Stimulated activated CD8-positive, alpha-beta memory T cell treated with anti-CD3 and anti-CD28 coated beads, Interleukin-15, amount 100 ng/mL, for 1 hour (primary cell): ENCODE measurements at regions not wholly inside any gene's neighbourhood (a gene's known extent, or its start where the extent isn't known, plus 50 kb on each side); places are given as distances from the start of the nearest gene placed in this dataset.
"Not testable (repeated sequence)": the region's sequence is repeated elsewhere in the genome, so short reads cannot be mapped to it uniquely, and the experiment has no call there.

Source experiments
- DNase-seq: peaks from one replicate; pipeline ENCODE4 v3.0.0-alpha.2; 2020; ENCODE audit warnings: low read depth

- no peak for DNase-seq
These were observed 132.6 kb upstream of the LIPC start for GRCh38 chr15:58298879-58299850.

DNA sequence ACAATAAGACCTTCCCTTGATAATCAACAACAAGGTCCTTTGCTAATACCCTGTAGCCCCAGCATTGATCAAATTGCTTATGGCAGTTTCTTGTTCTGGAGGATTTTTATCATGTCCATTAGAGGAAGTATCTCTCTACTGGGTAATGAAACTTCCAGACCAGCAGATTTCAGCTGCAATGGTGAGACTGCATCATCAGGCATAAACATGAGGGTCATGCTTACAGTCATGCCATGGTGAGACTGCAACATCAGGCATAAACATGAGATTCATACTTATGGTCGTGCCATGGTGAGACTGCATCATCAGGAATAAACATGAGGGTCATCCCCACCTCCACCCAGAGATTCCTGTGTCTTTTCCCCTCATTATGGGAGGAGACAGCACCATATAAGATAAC, 129.0 kb upstream of the LIPC start:
- no peak for DNase-seq

DNA sequence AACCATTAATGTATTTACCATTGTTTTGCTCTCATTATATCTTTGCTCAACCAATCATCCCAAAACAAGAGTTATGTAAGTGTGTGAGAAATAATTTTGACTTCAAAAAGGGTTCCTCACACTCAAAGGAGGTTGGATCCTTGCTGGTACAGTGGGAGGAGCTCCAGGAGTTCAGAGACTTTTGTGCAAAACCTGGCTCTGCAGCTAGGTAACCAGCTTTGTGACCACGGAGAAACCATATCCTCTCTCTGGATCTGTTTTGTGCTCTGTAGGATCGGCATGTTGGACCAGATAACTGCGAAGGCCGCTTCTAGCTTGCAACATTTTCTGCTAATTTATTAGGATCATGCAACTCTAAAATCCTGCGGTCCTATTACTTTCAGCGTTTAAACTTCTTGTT, 128.6 kb upstream of the LIPC start:
- DNase-seq: no peak

GRCh38 chr15:58306591-58307312, 125.0 kb upstream of the LIPC start:
- no peak for DNase-seq

DNA sequence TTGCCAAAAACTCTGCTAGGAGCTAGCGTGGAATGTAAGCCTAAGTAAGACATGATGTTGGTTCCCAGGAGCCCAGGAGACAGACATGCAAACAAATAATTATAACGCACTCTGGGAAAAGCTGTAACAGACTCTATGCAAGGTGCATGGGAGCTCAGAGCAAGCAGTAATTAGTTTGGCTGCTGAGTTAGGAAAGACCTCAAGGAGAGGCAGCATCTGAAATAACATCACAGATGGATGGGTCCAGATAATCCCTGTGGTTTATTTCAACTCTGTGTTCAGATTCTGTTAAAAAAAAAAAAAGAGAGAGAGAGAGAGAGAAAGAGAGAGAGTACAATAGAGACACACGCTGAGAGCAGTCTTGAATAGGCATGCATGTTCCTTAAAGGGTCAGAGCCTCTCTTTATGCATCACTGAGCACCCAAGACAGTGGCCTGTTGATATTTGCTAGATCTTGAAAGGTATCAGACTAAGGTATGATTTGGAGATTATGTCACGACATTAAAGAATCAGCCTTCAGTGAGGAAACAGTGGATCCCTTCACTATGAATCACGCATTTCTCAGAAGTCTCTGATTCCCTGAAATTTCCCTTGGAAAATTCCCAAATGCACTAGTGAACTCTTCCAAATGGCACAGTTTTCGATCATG, 124.4 kb upstream of the LIPC start:
- no peak for DNase-seq

DNA sequence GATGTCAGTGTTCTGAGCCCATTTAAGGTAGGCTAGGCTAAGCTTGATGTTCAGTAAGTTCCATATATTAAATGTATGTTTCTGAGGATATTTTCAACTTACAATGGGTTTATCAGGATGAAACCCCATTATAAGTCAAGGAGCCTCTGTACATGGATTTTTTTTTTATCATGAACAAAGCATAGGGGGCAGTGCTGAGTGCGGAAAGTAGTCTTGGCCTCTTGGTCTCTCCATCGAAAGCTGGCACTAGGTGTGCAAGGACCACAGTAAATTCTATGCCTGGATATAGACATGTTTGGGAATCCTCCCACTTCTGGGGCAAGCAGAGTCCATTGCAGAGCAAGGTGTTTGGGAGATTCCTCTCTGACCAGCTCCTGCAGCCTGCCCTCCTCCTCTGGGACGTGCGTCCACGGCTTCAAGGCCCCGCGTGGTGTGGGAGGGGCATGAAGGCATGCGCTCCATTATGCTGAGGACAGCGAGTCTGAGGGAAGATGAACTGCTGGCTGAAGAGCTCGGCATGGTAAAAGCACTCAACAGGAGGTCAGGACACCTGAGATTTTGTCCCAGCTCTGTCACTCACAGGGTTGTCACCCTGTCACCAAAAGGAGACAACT, 122.9 kb upstream of the LIPC start:
- no peak for DNase-seq

DNA sequence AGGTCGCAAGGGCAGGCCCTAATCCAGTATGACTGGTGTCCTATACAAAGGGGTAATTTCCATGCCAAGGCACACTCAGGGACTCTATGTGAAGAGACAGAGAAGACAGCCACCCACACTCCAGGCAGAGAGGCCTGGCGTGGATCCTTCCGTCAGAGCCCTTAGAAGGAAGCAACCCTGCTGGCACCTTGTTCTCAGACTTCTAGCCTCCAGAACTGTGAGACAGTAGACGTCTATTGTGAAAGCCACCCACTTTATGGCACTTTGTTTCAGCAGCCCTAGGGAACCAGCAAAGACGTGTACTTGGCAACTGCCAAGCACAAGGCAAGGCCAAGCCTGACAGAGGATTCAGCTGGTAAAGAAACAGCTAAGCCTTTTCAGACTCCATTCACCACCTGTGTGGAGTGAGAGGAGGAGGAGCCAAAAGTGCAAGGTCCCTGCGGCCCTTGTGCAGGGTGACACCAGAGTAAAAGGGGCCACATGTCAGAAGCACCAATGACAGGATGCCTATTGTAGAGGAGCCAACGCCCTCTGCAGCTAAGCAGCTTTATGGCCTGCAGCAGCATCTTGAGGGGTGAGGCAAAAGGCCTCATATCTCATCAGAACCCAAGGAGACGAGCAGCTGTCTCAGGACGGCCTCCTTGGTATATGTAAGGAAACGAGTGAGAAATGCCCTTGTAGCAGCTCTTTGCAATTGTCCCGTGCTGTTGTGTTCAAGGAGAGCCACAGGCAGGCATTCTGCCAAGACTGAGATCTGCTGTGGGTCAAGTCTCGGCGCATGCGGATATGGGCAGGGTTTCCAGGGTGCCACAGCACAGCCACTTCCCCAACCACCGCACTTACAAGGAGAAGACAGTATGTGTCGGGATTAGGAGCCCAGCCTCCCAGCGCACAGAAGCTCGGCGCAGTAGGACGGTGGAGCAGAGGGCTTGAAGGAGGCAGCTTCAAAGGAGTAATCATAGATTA, 121.5 kb upstream of the LIPC start:
- no peak for DNase-seq

GRCh38 chr15:58311556-58311955, 120.2 kb upstream of the LIPC start:
- no peak for DNase-seq

- no peak for DNase-seq
These were observed 119.8 kb upstream of the LIPC start for GRCh38 chr15:58312031-58312430.

- no peak for DNase-seq
These were observed 118.5 kb upstream of the LIPC start for GRCh38 chr15:58313304-58313703.

- DNase-seq: no peak
These were observed 117.8 kb upstream of the LIPC start for GRCh38 chr15:58313810-58314592.

DNA sequence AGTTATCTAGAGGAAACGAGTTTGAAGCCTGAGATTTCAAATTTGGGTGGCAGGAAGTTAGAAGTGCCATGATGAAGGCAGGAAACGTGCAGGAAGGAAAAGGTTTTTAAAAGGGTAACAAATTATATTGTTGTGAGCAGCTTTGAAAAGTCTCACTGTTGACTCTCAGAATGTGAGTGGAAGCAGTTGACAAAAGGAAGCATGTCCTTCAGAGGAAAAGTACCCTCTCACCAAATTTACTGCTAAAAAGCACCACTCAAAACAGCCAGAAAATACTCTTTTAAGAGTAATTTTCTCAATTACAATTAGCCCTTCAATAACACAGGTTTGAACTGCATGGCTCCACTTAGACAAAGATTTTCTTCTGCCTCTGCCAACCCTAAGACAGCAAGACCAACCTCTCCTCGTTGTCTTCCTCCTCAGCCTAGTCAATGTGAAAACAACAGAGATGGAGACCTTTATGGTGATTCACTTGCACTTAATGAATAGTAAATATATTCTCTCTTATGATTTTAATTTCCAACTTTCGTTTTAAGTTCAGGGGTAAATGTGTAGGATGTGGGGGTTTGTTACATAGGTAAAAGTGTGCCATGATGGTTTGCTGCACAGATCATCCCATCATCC, 117.1 kb upstream of the LIPC start:
- no peak for DNase-seq

DNA sequence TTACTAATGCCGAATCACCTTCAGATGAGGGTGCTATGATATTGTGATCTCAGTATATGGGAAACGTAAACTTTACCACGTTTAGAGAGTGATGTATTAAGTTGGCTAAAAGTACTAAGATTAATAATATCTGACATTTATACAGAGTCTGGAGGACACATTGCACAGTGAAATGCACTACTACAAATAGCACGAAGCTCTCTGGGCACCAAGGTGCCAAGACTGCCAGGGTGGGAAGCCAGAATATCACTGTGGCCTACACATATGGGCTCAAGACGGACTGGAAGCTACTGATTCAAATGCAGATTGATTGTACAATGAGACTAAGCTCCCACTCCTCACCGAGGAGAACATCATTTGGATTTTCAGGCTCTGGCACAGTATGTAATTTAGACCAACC, 113.3 kb upstream of the LIPC start:
- no peak for DNase-seq

GRCh38 chr15:58321034-58321433, 110.8 kb upstream of the LIPC start:
- no peak for DNase-seq

GRCh38 chr15:58322253-58322652, 109.5 kb upstream of the LIPC start:
- no peak for DNase-seq

DNA sequence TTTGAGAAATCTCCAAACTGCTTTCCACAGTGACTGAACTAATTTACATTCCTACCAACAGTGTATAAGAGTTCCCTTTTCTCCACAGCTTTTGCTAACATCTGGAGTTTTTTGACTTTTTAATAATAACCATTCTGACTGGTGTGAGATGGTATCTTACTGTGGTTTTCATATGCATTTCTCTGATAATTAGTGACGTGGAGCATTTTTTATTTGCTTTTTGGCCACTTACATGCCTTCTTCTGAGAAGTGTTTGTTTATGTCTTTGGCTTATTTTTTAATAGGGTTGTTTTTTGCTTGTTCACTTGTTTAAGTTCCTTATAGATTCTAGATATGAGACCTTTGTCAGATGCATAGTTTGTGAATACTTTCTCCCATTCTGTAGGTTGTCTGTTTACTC, 108.5 kb upstream of the LIPC start:
- DNase-seq: not testable (repeated sequence)

DNA sequence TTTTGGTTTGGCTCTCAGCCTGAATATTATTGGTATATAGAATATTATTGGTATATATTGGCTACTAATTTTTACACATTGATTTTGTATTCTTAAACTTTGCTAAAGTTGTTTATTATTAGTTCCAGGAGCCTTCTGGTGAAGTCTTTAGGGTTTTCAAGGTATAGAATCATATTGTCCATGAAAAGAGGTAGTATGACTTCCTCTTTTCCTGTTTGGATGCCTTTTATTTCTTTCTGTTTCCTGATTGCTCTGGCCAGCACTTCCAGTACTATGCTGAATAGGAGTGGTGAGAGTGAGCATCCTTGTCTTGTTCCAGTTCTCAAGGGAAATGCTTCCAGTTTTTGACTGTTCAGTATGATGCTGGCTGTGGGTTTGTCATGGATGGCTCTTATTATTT, 107.3 kb upstream of the LIPC start:
- DNase-seq: no peak

GRCh38 chr15:58327958-58328357, 103.8 kb upstream of the LIPC start:
- DNase-seq: no peak

- DNase-seq: no peak
These were observed 102.6 kb upstream of the LIPC start for GRCh38 chr15:58329211-58329610.
